ENCODE measurements at regions not wholly inside any gene's neighbourhood (a gene's known extent, or its start where the extent isn't known, plus 50 kb on each side); places are given as distances from the start of the nearest gene placed in this dataset.

DNA sequence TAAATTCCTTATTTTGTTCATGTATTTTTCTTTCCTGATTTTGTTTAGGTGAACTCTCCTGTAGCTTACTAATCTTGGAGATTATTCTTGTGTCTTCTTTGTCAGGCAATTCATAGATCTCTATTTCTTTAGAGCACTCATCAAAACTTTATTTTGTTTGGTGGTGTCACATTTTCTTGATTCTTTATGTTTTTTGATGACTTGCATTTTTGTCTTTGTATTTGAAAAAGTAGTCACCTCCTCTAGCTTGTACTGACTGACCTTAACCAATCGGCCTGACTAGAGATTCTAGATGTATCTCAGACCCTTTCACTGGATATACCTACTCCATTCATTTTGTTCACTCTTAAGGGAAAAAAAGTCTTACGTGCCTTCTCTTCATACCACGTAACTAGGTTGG, 986.3 kb upstream of the LRRTM1 start:
- no peaks in the 10 kb centered on the region for H3K4me1 ChIP-seq
- H3K36me3 ChIP-seq = no peaks in the 10 kb centered on the region
- no peak overlapping the region for H3K27ac ChIP-seq
- no peak overlapping the region for H3K9ac ChIP-seq
- no peak for TF ChIP-seq Cebpa-rat (IDR thresholded peaks at IDR 0.05)
- no peaks in the 10 kb centered on the region for H3K9me3 ChIP-seq (replicated peaks in 1 of 11)
- no peak overlapping the region for H3K4me3 ChIP-seq
- no peaks in the 10 kb centered on the region for H4K20me1 ChIP-seq
- no peaks in the 10 kb centered on the region for H3K27me3 ChIP-seq
- no peak overlapping the region for H3K4me2 ChIP-seq

DNA sequence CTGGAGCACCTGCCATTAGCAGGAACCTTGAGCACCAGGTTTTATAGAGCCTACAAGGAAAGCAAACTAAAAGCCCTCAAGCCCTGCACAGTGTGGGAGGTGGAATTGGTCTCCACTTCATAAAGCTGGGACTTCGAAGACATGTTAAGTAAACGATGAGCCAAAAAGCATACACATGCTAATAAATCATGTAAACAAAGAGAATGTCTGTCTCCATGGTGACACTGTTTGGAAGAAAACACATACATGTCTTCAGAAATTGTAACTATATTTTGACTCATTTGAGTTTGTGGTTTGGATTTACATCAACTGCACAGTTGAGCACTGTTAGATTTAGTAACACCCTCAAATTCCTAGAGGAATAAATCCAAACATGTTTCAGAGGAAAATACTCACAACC, 978.5 kb upstream of the LRRTM1 start:
- Histone ChIP-seq H3K9me3 (replicated peaks in 1 of 11) (no peaks in the 10 kb centered on the region), H3K4me3 (no peak overlapping the region), H3K36me3 (no peaks in the 10 kb centered on the region), H3K9ac (no peak overlapping the region), H3K4me2 (no peak overlapping the region), H3K4me1 (no peaks in the 10 kb centered on the region), H3K27ac (no peak overlapping the region), H4K20me1 (no peaks in the 10 kb centered on the region), H3K27me3 (no peaks in the 10 kb centered on the region)
- no peak for TF ChIP-seq Cebpa-rat (IDR thresholded peaks at IDR 0.05)

DNA sequence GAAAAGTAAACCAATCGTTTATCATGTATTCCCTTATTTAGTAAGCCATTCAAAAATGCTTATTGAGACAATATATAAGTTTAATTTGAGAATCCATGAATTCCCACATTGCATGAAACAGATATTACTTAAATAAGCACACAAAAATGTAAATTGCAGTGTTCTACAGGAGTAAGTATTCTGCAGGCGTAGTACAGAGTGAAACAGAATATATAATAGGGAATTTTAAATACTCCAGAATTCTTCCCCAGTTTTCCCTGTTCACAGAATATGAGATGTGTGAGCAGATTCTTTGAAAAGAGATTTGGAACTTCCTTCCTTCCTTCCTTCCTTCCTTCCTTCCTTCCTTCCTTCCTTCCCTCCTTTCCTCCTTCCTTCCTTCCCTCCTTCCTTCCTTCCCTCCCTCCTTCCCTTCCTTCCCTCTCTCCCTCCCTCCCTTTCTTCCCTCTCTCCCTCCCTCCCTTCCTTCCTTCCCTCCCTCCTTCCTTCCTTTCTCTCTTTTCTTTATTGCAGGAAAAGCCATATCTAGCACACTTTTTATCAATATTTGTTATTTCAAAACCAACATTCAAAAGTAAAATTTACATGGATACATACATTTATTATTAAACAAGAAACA, 977.7 kb upstream of the LRRTM1 start:
- H3K9me3 ChIP-seq (replicated peaks in 1 of 11) = no peaks in the 10 kb centered on the region
- TF ChIP-seq Cebpa-rat (IDR thresholded peaks at IDR 0.05) = no peak

DNA sequence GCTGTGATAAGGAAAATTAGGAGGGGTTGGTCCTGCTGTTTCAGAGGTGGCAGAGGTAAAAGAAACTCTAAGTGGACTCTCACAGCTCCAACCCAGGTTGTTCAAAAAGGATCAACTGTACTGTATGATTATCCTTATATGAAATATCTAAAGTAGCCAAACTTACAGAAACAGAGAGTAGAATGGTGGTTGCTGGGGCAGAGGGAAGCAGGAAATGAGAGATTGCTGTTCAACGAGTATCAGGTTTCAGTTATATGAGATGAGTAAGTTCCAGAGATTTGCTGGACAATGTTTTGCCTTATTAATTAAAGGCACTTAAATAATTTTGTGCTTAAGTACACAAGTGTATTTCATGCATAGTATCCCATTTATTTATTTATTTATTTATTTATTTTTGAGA, 972.0 kb upstream of the LRRTM1 start:
- no peak overlapping the region for H3K4me3 ChIP-seq
- TF ChIP-seq Cebpa-rat (IDR thresholded peaks at IDR 0.05) = no peak
- no peak overlapping the region for H3K9ac ChIP-seq
- no peaks in the 10 kb centered on the region for H3K4me1 ChIP-seq
- H3K36me3 ChIP-seq = no peaks in the 10 kb centered on the region
- H4K20me1 ChIP-seq = no peaks in the 10 kb centered on the region
- no peaks in the 10 kb centered on the region for H3K9me3 ChIP-seq (replicated peaks in 1 of 11)
- no peak overlapping the region for H3K4me2 ChIP-seq
- no peaks in the 10 kb centered on the region for H3K27me3 ChIP-seq
- no peak overlapping the region for H3K27ac ChIP-seq

More for the DNA sequence above, 977.7 kb upstream of the LRRTM1 start:
- no peak overlapping the region for H3K27ac ChIP-seq
- H3K4me2 ChIP-seq = no peak overlapping the region
- no peaks in the 10 kb centered on the region for H4K20me1 ChIP-seq
- no peaks in the 10 kb centered on the region for H3K4me1 ChIP-seq
- H3K4me3 ChIP-seq = no peak overlapping the region
- no peaks in the 10 kb centered on the region for H3K27me3 ChIP-seq
- H3K36me3 ChIP-seq = no peaks in the 10 kb centered on the region
- no peak overlapping the region for H3K9ac ChIP-seq

DNA sequence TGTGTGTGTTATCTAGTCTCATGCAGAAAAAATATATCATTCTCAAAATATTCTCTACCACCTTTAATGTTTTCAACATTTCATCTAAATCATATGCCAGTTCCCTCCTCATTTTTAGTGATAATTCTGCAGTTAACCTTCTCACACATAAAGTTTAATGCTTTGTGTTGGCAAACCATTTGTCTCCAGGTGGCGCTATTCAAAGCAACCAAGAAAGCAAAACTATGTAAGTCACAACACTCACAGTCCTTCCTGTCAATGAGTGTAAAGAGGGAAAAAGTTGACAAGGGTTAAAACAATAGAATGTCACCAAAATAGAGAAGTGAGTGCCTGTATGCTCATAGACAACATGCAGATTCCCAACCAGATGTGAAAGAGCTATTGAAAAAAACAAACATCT, 961.6 kb upstream of the LRRTM1 start:
- Histone ChIP-seq H4K20me1 (no peaks in the 10 kb centered on the region), H3K4me1 (no peaks in the 10 kb centered on the region), H3K9ac (no peak overlapping the region), H3K4me2 (no peak overlapping the region), H3K27ac (no peak overlapping the region), H3K36me3 (no peaks in the 10 kb centered on the region), H3K9me3 (replicated peaks in 1 of 11) (peaks cover 0 to 11% (median 0%) of the 10 kb centered on the region in 11 experiments; a peak in 1 of 22 replicates), H3K4me3 (no peak overlapping the region), H3K27me3 (no peaks in the 10 kb centered on the region)
- no peak for TF ChIP-seq Cebpa-rat (IDR thresholded peaks at IDR 0.05)

DNA sequence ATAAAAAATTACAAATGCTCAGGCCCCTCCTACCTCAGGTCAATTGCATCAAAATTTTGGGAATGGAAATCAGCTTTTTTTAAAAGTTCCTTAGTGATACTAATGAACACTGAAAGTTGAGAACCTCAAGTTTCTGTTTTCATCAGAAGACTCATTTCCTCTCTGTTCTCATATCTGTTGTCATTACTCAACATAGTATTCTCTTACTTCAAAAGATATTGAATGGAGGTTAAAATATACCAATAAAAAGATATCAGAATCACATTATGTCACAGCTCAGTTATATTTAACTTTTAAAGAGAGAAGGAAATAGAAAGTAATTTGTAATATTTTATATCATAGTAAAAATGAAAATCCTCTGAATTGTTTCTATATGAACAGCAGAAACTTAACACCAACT, 959.4 kb upstream of the LRRTM1 start:
- TF ChIP-seq Cebpa-rat (IDR thresholded peaks at IDR 0.05) = no peak
- Histone ChIP-seq H3K4me2 (no peak overlapping the region), H3K9me3 (replicated peaks in 1 of 11) (0 out of 22 replicates have a peak, but pooled peaks cover 0 to under 1% (median 0%) of the 10 kb centered on the region in 11 experiments), H3K27ac (no peak overlapping the region), H3K27me3 (no peaks in the 10 kb centered on the region), H4K20me1 (no peaks in the 10 kb centered on the region), H3K36me3 (no peaks in the 10 kb centered on the region), H3K4me1 (no peaks in the 10 kb centered on the region), H3K4me3 (no peak overlapping the region), H3K9ac (no peak overlapping the region)

DNA sequence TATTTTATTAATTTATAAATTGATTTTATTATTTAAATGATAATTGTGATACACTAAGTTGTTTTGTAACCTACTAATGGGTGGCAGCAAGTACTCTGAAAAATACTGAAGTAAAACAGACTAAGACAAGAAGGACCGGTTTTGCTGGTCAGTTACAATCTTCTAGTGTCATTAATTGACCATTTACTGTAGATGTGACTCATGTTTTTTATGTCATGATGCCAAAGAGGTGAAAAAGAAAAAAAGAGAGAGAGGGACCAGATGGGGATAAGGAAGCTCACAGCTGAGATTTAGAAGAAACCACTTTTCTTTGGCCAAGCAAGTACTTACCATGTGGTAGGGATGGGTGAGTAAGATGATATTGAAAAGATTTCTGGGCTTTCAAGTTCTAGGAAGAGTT, 955.8 kb upstream of the LRRTM1 start:
- no peak overlapping the region for H3K4me3 ChIP-seq
- no peaks in the 10 kb centered on the region for H3K36me3 ChIP-seq
- no peak overlapping the region for H3K9ac ChIP-seq
- H4K20me1 ChIP-seq = no peaks in the 10 kb centered on the region
- TF ChIP-seq Cebpa-rat (IDR thresholded peaks at IDR 0.05) = no peak
- H3K27me3 ChIP-seq = no peaks in the 10 kb centered on the region
- H3K4me1 ChIP-seq = no peaks in the 10 kb centered on the region
- no peaks in the 10 kb centered on the region for H3K9me3 ChIP-seq (replicated peaks in 1 of 11)
- H3K27ac ChIP-seq = no peak overlapping the region
- H3K4me2 ChIP-seq = no peak overlapping the region

DNA sequence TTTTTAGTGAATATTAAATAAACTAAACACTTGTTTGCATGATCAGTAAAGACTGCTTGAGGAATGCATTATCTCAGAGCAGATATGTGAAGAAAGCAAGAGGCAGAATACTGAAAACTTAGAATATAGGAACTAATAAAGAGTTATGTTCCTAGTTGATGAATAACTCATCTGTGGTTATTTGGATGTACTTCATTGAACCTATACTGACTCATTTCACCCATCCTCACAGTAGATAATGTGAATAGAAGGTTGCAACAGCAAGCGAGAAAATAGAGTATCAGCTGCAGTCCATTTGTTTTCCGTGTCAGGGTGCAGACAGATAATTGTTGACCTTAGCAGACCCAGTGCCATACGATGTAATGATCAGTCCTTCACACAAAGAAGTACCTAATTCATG, 945.7 kb upstream of the LRRTM1 start:
- no peaks in the 10 kb centered on the region for H3K27me3 ChIP-seq
- H3K9me3 ChIP-seq (replicated peaks in 1 of 11) = no peaks in the 10 kb centered on the region
- no peaks in the 10 kb centered on the region for H3K36me3 ChIP-seq
- no peak overlapping the region for H3K9ac ChIP-seq
- H3K4me1 ChIP-seq = no peaks in the 10 kb centered on the region
- H3K4me3 ChIP-seq = no peak overlapping the region
- no peaks in the 10 kb centered on the region for H4K20me1 ChIP-seq
- TF ChIP-seq Cebpa-rat (IDR thresholded peaks at IDR 0.05) = no peak
- no peak overlapping the region for H3K4me2 ChIP-seq
- H3K27ac ChIP-seq = no peak overlapping the region

DNA sequence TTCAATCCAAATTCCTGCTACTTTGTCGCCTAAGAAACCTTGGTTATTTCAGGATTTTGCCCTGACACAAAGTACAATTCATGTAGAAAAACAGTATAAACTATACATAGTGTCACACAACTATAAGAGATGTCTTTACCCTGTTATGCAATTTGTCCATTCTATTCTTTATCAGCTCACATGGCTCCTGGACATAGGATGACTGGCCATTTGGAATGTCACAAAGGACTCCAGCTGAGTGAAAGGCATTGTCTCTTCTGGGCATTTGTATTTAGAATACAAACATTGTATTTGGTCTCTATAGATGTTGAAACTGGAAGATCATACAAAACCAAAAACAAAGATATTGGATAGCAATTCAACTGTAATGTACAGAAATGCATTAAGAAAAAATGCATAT, 944.6 kb upstream of the LRRTM1 start:
- Histone ChIP-seq H3K4me2 (no peak overlapping the region), H3K9ac (no peak overlapping the region), H3K27me3 (no peaks in the 10 kb centered on the region), H3K36me3 (no peaks in the 10 kb centered on the region), H3K4me3 (no peak overlapping the region), H3K27ac (no peak overlapping the region), H3K9me3 (replicated peaks in 1 of 11) (no peaks in the 10 kb centered on the region), H4K20me1 (no peaks in the 10 kb centered on the region), H3K4me1 (no peaks in the 10 kb centered on the region)
- no peak for TF ChIP-seq Cebpa-rat (IDR thresholded peaks at IDR 0.05)

DNA sequence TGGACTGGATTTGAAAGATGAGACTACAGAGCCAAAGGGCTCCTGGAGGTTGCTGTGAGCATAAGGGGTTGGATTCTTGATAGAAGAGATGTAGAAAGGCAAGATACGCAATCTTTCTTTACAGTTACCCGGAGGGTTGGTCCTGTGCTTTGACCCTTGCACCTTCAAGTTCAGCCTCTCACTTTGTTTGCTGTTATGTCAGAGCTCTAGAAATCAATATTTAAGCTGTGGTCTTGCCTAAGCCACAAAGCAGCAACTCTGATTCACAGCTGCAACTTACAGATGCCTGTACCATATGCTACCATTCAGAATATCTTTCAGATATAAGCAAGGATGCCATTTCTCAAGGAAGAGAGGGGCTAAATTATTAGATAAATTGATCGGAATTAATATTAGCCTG, 943.1 kb upstream of the LRRTM1 start:
- Histone ChIP-seq H3K27me3 (no peaks in the 10 kb centered on the region), H3K36me3 (no peaks in the 10 kb centered on the region), H3K27ac (no peak overlapping the region), H3K4me2 (no peak overlapping the region), H3K4me3 (no peak overlapping the region), H3K4me1 (no peaks in the 10 kb centered on the region), H3K9ac (no peak overlapping the region), H3K9me3 (replicated peaks in 1 of 11) (no peaks in the 10 kb centered on the region), H4K20me1 (no peaks in the 10 kb centered on the region)
- no peak for TF ChIP-seq Cebpa-rat (IDR thresholded peaks at IDR 0.05)
